ENCODE measurements at regions not wholly inside any gene's neighbourhood (a gene's known extent, or its start where the extent isn't known, plus 50 kb on each side); places are given as distances from the start of the nearest gene placed in this dataset.

DNA sequence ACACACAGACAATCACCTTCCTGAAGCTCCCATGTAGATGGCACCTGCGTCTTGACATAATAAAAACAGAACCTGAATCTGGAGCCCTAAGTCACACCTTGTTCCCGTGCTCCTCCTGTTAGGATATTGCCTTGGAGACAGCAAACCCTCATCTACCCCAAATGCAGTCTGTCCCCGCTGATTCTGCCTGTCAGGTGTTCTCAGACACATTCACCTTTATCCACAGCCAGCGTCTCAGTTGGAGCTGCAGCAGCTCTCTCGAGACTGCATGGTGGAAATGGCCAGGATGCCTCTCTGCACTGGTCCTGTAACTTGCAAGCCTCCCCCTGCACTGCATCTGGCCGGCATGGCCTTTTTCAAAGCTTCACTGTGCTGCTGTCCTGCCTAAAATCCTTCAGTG, 218.0 kb upstream of the ZNF32 start:
- peaks cover 15% of the 10 kb centered on the region for H3K4me1 Mint-ChIP-seq (ENCODE audit: low read depth, unreplicated experiment)
- Histone ChIP-seq H3K36me3 (ENCODE audit: control insufficient read depth, insufficient read depth, low read length) (no peaks in the 10 kb centered on the region), H3K9me3 (no peaks in the 10 kb centered on the region; the same call in 1 of the 2 replicates), H3K27me3 (replicated peaks; ENCODE audit: control insufficient read depth, insufficient read depth, low read length) (no peaks in the 10 kb centered on the region), H3K4me3 (ENCODE audit: low read depth, low read length) (no peak overlapping the region), H3K4me1 (peaks cover 30% of the 10 kb centered on the region)
- CTCF ChIA-PET = no interaction called here
- POLR2A ChIA-PET = no interaction called here
- no peak for DNase-seq
- no peak overlapping the region for H3K27ac Mint-ChIP-seq (ENCODE audit: unreplicated experiment)
- intact Hi-C loops (cut with micrococcal nuclease; ENCODE audit: unreplicated experiment) = no loop called here
- H3K36me3 Mint-ChIP-seq (ENCODE audit: insufficient read depth, unreplicated experiment) = peaks cover 4% of the 10 kb centered on the region
- H3K9me3 Mint-ChIP-seq (ENCODE audit: unreplicated experiment) = peaks cover 9% of the 10 kb centered on the region
- H3K27me3 Mint-ChIP-seq (ENCODE audit: insufficient read depth, unreplicated experiment) = no peaks in the 10 kb centered on the region
- no peak overlapping the region for H3K4me3 Mint-ChIP-seq (ENCODE audit: unreplicated experiment)
- TF ChIP-seq, protein P1, sequence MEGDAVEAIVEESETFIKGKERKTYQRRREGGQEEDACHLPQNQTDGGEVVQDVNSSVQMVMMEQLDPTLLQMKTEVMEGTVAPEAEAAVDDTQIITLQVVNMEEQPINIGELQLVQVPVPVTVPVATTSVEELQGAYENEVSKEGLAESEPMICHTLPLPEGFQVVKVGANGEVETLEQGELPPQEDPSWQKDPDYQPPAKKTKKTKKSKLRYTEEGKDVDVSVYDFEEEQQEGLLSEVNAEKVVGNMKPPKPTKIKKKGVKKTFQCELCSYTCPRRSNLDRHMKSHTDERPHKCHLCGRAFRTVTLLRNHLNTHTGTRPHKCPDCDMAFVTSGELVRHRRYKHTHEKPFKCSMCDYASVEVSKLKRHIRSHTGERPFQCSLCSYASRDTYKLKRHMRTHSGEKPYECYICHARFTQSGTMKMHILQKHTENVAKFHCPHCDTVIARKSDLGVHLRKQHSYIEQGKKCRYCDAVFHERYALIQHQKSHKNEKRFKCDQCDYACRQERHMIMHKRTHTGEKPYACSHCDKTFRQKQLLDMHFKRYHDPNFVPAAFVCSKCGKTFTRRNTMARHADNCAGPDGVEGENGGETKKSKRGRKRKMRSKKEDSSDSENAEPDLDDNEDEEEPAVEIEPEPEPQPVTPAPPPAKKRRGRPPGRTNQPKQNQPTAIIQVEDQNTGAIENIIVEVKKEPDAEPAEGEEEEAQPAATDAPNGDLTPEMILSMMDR (IDR thresholded peaks at IDR 0.05; ENCODE audit: insufficient read depth in 1 of 2, low read depth in 1 of 2, low read length in 1 of 2, severe bottlenecking in 1 of 2, unreplicated experiment in 1 of 2) = no peak
- BruUV-seq (replicated peaks) = no TSS peak

DNA sequence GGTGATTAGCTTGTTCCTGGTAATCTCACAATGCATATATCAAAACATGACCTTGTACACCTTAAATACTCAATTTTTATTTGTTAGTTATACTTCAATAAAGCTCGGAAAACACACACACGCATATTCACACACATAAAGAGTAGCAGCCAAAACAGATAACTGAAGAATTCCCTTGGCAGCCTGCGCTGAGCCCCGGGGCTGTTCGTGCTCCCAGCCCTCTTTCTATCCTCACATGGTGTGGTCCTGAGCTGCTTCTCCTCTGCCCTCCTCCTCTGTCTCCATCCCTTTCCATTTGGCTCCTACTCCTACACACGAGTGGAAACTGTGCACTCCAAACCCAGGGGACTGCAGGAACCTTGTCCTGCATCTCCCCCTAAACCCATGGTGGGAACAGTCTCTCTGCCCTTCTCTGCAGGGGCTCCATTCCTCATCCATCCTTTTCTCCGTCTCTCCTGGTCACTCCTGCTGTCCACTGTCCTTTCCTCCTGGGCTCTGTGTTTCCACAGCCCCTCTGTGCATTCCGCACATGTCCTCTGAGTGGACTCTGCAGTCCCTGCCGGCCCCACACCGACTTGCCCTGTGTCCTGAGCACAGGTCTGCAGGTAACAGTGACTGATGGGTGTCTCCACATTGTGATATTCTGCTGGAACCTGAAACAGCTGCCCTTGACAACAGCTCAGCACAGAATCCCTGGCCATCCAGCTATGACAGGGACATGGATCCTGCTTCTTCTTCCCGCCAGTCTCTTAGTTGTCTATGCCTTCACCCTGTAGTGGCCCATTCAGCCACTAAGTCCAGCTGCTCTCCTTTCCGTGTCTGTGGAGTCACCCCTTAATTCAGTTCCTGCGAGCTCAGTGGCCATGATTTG, 216.8 kb upstream of the ZNF32 start:
- H3K4me1 Mint-ChIP-seq (ENCODE audit: low read depth, unreplicated experiment) = peaks cover 15% of the 10 kb centered on the region
- peaks cover 10% of the 10 kb centered on the region for H3K9me3 Mint-ChIP-seq (ENCODE audit: unreplicated experiment)
- Histone ChIP-seq H3K36me3 (ENCODE audit: control insufficient read depth, insufficient read depth, low read length) (no peaks in the 10 kb centered on the region), H3K4me3 (ENCODE audit: low read depth, low read length) (no peak overlapping the region), H3K9me3 (no peaks in the 10 kb centered on the region; the same call in 1 of the 2 replicates), H3K4me1 (peaks cover 30% of the 10 kb centered on the region), H3K27me3 (replicated peaks; ENCODE audit: control insufficient read depth, insufficient read depth, low read length) (no peaks in the 10 kb centered on the region)
- H3K36me3 Mint-ChIP-seq (ENCODE audit: insufficient read depth, unreplicated experiment) = peaks cover 4% of the 10 kb centered on the region
- DNase-seq = no peak
- TF ChIP-seq, protein P1 (IDR thresholded peaks at IDR 0.05; ENCODE audit: insufficient read depth in 1 of 2, low read depth in 1 of 2, low read length in 1 of 2, severe bottlenecking in 1 of 2, unreplicated experiment in 1 of 2) = no peak
- no peak overlapping the region for H3K27ac Mint-ChIP-seq (ENCODE audit: unreplicated experiment)
- intact Hi-C loops (cut with micrococcal nuclease; ENCODE audit: unreplicated experiment) = no loop called here
- H3K27me3 Mint-ChIP-seq (ENCODE audit: insufficient read depth, unreplicated experiment) = no peaks in the 10 kb centered on the region
- H3K4me3 Mint-ChIP-seq (ENCODE audit: unreplicated experiment) = no peak overlapping the region
- no TSS peak for BruUV-seq (replicated peaks)
- POLR2A ChIA-PET = no interaction called here
- CTCF ChIA-PET = no interaction called here

DNA sequence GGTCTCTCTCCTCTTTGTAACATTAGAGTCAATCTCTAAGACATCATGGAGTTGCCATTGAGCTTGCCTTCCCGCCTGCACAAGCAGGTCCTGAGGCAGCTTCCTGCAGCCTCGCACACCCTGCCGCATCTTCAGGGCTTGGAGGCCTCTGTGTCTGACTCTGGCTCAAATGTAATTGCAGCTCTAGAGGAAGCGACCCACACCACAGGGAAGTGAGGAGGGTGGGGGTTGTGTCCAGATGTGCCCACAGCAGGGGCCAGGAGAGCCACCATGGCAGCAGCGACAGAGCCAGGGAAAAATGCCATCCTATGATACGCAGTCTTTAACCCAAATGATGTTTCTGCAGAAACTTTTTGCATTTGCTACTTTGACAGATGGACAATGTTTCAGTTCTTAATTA, 216.0 kb upstream of the ZNF32 start:
- POLR2A ChIA-PET = no interaction called here
- H3K4me1 Mint-ChIP-seq (ENCODE audit: low read depth, unreplicated experiment) = peaks cover 15% of the 10 kb centered on the region
- H3K36me3 Mint-ChIP-seq (ENCODE audit: insufficient read depth, unreplicated experiment) = peaks cover 4% of the 10 kb centered on the region
- no peak for DNase-seq
- TF ChIP-seq, protein P1 (IDR thresholded peaks at IDR 0.05; ENCODE audit: insufficient read depth in 1 of 2, low read depth in 1 of 2, low read length in 1 of 2, severe bottlenecking in 1 of 2, unreplicated experiment in 1 of 2) = no peak
- H3K27me3 Mint-ChIP-seq (ENCODE audit: insufficient read depth, unreplicated experiment) = no peaks in the 10 kb centered on the region
- intact Hi-C loops (cut with micrococcal nuclease; ENCODE audit: unreplicated experiment) = no loop called here
- Histone ChIP-seq H3K9me3 (no peaks in the 10 kb centered on the region; the same call in 1 of the 2 replicates), H3K27me3 (replicated peaks; ENCODE audit: control insufficient read depth, insufficient read depth, low read length) (no peaks in the 10 kb centered on the region), H3K4me3 (ENCODE audit: low read depth, low read length) (no peak overlapping the region), H3K4me1 (peaks cover 30% of the 10 kb centered on the region), H3K36me3 (ENCODE audit: control insufficient read depth, insufficient read depth, low read length) (no peaks in the 10 kb centered on the region)
- H3K4me3 Mint-ChIP-seq (ENCODE audit: unreplicated experiment) = no peak overlapping the region
- BruUV-seq (replicated peaks) = no TSS peak
- peak overlapping the region; percentile 51 for H3K27ac Mint-ChIP-seq (ENCODE audit: unreplicated experiment)
- H3K9me3 Mint-ChIP-seq (ENCODE audit: unreplicated experiment) = peaks cover 10% of the 10 kb centered on the region
- CTCF ChIA-PET = no interaction called here
